IMR-90 (cell line): ENCODE measurements at regions not wholly inside any gene's neighbourhood (a gene's known extent, or its start where the extent isn't known, plus 50 kb on each side); places are given as distances from the start of the nearest gene placed in this dataset.
"Not testable (repeated sequence)": the region's sequence is repeated elsewhere in the genome, so short reads cannot be mapped to it uniquely, and the experiment has no call there.

Experiments used
- ATAC-seq: fragments of 200-7000 bp; cut with Tn5 transposase; 2 replicates; pipeline ENCODE4 v1.9.1; 2020; ENCODE audit warnings: low read depth, mild to moderate bottlenecking, moderate library complexity
- BruUV-seq: library from RNA; stranded (reverse); fragments of 400-500 nt; replicated peaks from 2 replicates; lab custom pipeline; 2021; lab: Mats Ljungman, UMichigan
- CTCF ChIA-PET: fragments of 300-600 bp; formaldehyde crosslinking; extraction: SDS; loops from one replicate; lab custom pipeline; 2021; ENCODE audit warnings: antibody characterized with exemption; lab: Yijun Ruan, JAX
- POLR2A ChIA-PET: fragments of 300-600 bp; sonication (Branson Sonifier 250); formaldehyde crosslinking; loops from one replicate; lab custom pipeline; 2022; ENCODE audit warnings: antibody characterized with exemption; ENCODE audit not compliant: unreplicated experiment; lab: Charles Lee
- DNase-seq: peaks from one replicate; pipeline ENCODE4 v3.0.0; 2013
- H2AFZ ChIP-seq: replicated peaks from 2 replicates; pipeline ENCODE3; 2013; ENCODE audit warnings: low read length, mild to moderate bottlenecking; ENCODE audit not compliant: poor library complexity
- H2AK5ac ChIP-seq: 2 replicates; pipeline ENCODE4 v1.6.1; 2013; ENCODE audit warnings: low read depth, low read length, inconsistent platforms
- H2AK9ac ChIP-seq: replicated peaks from 2 replicates; pipeline ENCODE3; 2013; ENCODE audit warnings: mild to moderate bottlenecking, low read depth, low read length, moderate library complexity; ENCODE audit not compliant: poor library complexity
- H2BK120ac ChIP-seq: 2 replicates; pipeline ENCODE4 v1.6.1; 2013; ENCODE audit warnings: low read depth, low read length, inconsistent platforms
- H2BK15ac ChIP-seq: 3 replicates; pipeline ENCODE4 v1.6.1; 2013; ENCODE audit warnings: low read depth, low read length, inconsistent platforms
- H2BK20ac ChIP-seq: 2 replicates; pipeline ENCODE4 v1.6.1; 2013; ENCODE audit warnings: low read depth, mild to moderate bottlenecking, inconsistent platforms, low read length, moderate library complexity
- H2BK5ac ChIP-seq: 2 replicates; pipeline ENCODE4 v1.6.1; 2013; ENCODE audit warnings: mild to moderate bottlenecking, low read depth, low read length, inconsistent platforms; ENCODE audit not compliant: poor library complexity, severe bottlenecking
- H3K14ac ChIP-seq: replicated peaks from 2 replicates; pipeline ENCODE4 v1.6.1; 2013; ENCODE audit warnings: low read depth, low read length, inconsistent platforms
- H3K18ac ChIP-seq: 2 replicates; pipeline ENCODE4 v1.6.1; 2013; ENCODE audit warnings: low read depth, low read length, control low read depth
- H3K23ac ChIP-seq: 2 replicates; pipeline ENCODE4 v1.6.1; 2013; ENCODE audit warnings: low read depth, low read length, inconsistent platforms
- H3K27ac ChIP-seq: 2 replicates; pipeline ENCODE4 v1.5.1; 2013; ENCODE audit warnings: mild to moderate bottlenecking, control low read depth, low read length; ENCODE audit not compliant: insufficient read depth
- H3K27me3 ChIP-seq: 2 replicates; pipeline ENCODE4 v1.6.1; 2013; ENCODE audit warnings: low read length; ENCODE audit not compliant: control insufficient read depth, insufficient read depth
- H3K36me3 ChIP-seq: 2 replicates; pipeline ENCODE4 v1.6.1; 2013; ENCODE audit warnings: low read length, mixed read lengths; ENCODE audit not compliant: control insufficient read depth, insufficient read depth
- H3K4ac ChIP-seq: 2 replicates; pipeline ENCODE4 v1.6.1; 2013; ENCODE audit warnings: low read depth, low read length, inconsistent platforms
- H3K4me1 ChIP-seq: 2 replicates; pipeline ENCODE4 v1.6.1; 2013; ENCODE audit warnings: low read length, mixed read lengths; ENCODE audit not compliant: control insufficient read depth, insufficient read depth
- H3K4me2 ChIP-seq: 2 replicates; pipeline ENCODE4 v1.6.1; 2013; ENCODE audit warnings: low read depth, mild to moderate bottlenecking, control low read depth, low read length, moderate library complexity
- H3K4me3 ChIP-seq: 2 replicates; pipeline ENCODE4 v1.5.1; 2013; ENCODE audit warnings: low read depth, mild to moderate bottlenecking, control low read depth, low read length, moderate library complexity; ENCODE audit not compliant: insufficient read depth
- H3K56ac ChIP-seq: 2 replicates; pipeline ENCODE4 v1.6.1; 2013; ENCODE audit warnings: low read length, inconsistent platforms; ENCODE audit not compliant: insufficient read depth; ENCODE audit errors: extremely low read depth
- H3K79me1 ChIP-seq, 2 experiments: 2 replicates each; pipeline ENCODE4 v1.6.1; 2013; ENCODE audit warnings: low read length in 2 of 2, inconsistent platforms in 1 of 2, low read depth in 1 of 2
- H3K9ac ChIP-seq: 2 replicates; pipeline ENCODE4 v1.6.1; 2013; ENCODE audit warnings: low read depth, low read length, control low read depth
- H3K9me1 ChIP-seq: 2 replicates; pipeline ENCODE4 v1.6.1; 2013; ENCODE audit warnings: low read length, inconsistent platforms; ENCODE audit not compliant: insufficient read depth
- H3K9me3 ChIP-seq: 2 replicates; pipeline ENCODE4 v1.6.1; 2013; ENCODE audit warnings: low read length; ENCODE audit not compliant: control insufficient read depth, insufficient read depth
- H4K20me1 ChIP-seq: 2 replicates; pipeline ENCODE4 v1.6.1; 2013; ENCODE audit warnings: low read length, inconsistent platforms; ENCODE audit not compliant: insufficient read depth
- H4K5ac ChIP-seq: 2 replicates; pipeline ENCODE4 v1.6.1; 2013; ENCODE audit warnings: mild to moderate bottlenecking, low read depth, low read length, control low read depth
- H4K8ac ChIP-seq, 2 experiments: 2 replicates each; pipeline ENCODE4 v1.6.1; 2013; ENCODE audit warnings: low read depth in 2 of 2, low read length in 2 of 2, control low read depth in 1 of 2, inconsistent platforms in 1 of 2
- H4K91ac ChIP-seq: 2 replicates; pipeline ENCODE4 v1.6.1; 2013; ENCODE audit warnings: low read depth, low read length, inconsistent platforms; ENCODE audit not compliant: insufficient read depth
- WGBS, 2 experiments: methylation state at CpG; one replicate each; pipeline versions ENCODE4 v1.1.5 to v1.1.7; 2013; ENCODE audit warnings: missing lambda C conversion rate in 2 of 2; ENCODE audit not compliant: insufficient read length in 1 of 2; ENCODE audit errors: extremely low coverage in 2 of 2; 5-methylcytosine and 5-hydroxymethylcytosine counted together
- dilution Hi-C: fragments of 300-500 bp; cut with HindIII; formaldehyde crosslinking; loops from one replicate; pipeline ENCODE4 v1.14.3; 2018; ENCODE audit warnings: low sequenced_read_pairs; ENCODE audit not compliant: unreplicated experiment
- in situ Hi-C: fragments of 300-500 bp; cut with MboI; formaldehyde crosslinking; loops from 3 replicates; pipeline ENCODE4 v1.14.3; 2019; ENCODE audit warnings: low sequenced_read_pairs, inconsistent platforms, mixed read lengths
- intact Hi-C: fragments of 100-400 bp; cut with micrococcal nuclease; formaldehyde crosslinking; loops from 2 replicates; pipeline ENCODE4 v1.10.0; 2022

DNA sequence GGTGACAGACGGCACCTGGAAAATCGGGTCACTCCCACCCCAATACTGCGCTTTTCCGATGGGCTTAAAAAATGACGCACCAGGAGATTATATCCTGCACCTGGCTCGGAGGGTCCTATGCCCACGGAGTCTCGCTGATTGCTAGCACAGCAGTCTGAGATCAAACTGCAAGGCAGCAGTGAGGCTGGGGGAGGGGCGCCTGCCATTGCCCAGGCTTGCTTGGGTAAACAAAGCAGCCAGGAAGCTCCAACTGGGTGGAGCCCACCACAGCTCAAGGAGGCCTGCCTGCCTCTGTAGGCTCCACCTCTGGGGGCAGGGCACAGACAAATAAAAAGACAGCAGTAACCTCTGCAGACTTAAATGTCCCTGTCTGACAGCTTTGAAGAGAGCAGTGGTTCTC lies 307.4 kb downstream of the DOK5 start:
- H3K14ac ChIP-seq, ATAC-seq, intact Hi-C loops, dilution Hi-C loops, H3K36me3 ChIP-seq, H4K8ac ChIP-seq, BruUV-seq, DNase-seq, H3K4me1 ChIP-seq, H2BK5ac ChIP-seq, H3K4me3 ChIP-seq, H3K23ac ChIP-seq, H3K27ac ChIP-seq, H3K9ac ChIP-seq, H3K4ac ChIP-seq, H2BK20ac ChIP-seq, H2AK9ac ChIP-seq, H3K79me1 ChIP-seq, H4K5ac ChIP-seq, H4K91ac ChIP-seq, H3K18ac ChIP-seq, H2AFZ ChIP-seq, POLR2A ChIA-PET, H4K20me1 ChIP-seq, H2BK15ac ChIP-seq, H3K27me3 ChIP-seq, H2BK120ac ChIP-seq, CTCF ChIA-PET, H3K56ac ChIP-seq, H3K4me2 ChIP-seq, H3K9me3 ChIP-seq, H2AK5ac ChIP-seq, in situ Hi-C loops, H3K9me1 ChIP-seq: not testable (repeated sequence)
- WGBS, 2 experiments: no CpG with 5 or more reads among the region's 9 CpGs
